GM23338 (cell line): ENCODE measurements at regions not wholly inside any gene's neighbourhood (a gene's known extent, or its start where the extent isn't known, plus 50 kb on each side); places are given as distances from the start of the nearest gene placed in this dataset.

ENCODE experiments used
- CTCF ChIP-seq, 2 experiments: fragments of 200-600 bp in 1 of 2; sonication (generic) in 1 of 2; conservative IDR thresholded peaks; 2 replicates each; pipeline versions ENCODE4 v1.5.1 to v1.6.1; 2016 to 2017; ENCODE audit warnings: antibody characterized with exemption in 2 of 2, low read depth in 2 of 2, mild to moderate bottlenecking in 2 of 2, moderate library complexity in 1 of 2
- EZH2phosphoT487 ChIP-seq: fragments of 200-600 bp; sonication (generic); IDR thresholded peaks from one replicate; pipeline ENCODE4 v1.8.1; 2018; ENCODE audit warnings: antibody characterized with exemption; ENCODE audit not compliant: unreplicated experiment
- ZNF114 ChIP-seq: fragments of 250-450 bp; sonication (Bioruptor Pico); IDR thresholded peaks from 2 replicates; pipeline ENCODE4 v1.5.0; 2020; ENCODE audit warnings: mild to moderate bottlenecking, moderate library complexity
- TF ChIP-seq, protein P1 (sequence below): IDR thresholded peaks from 2 replicates; pipeline ENCODE4 v1.6.1; 2016; ENCODE audit warnings: antibody characterized with exemption

GRCh38 chr4:85210353-85210752 is 243.9 kb upstream of the WDFY3 start:
- no peak for TF ChIP-seq CTCF (conservative IDR thresholded peaks at IDR 0.05; ENCODE audit: low read depth in 2 of 2)
- no peak for TF ChIP-seq EZH2phosphoT487
- no peak for TF ChIP-seq ZNF114 (CRISPR knock-in tag)
- TF ChIP-seq, protein P1, sequence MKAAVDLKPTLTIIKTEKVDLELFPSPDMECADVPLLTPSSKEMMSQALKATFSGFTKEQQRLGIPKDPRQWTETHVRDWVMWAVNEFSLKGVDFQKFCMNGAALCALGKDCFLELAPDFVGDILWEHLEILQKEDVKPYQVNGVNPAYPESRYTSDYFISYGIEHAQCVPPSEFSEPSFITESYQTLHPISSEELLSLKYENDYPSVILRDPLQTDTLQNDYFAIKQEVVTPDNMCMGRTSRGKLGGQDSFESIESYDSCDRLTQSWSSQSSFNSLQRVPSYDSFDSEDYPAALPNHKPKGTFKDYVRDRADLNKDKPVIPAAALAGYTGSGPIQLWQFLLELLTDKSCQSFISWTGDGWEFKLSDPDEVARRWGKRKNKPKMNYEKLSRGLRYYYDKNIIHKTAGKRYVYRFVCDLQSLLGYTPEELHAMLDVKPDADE: no peak
